ENCODE measurements at regions not wholly inside any gene's neighbourhood (a gene's known extent, or its start where the extent isn't known, plus 50 kb on each side); places are given as distances from the start of the nearest gene placed in this dataset.

GRCh38 chr11:103624708-103625623, 411.5 kb upstream of the DDI1 start:
- TF ChIP-seq ASH2L (IDR thresholded peaks at IDR 0.05; ENCODE audit: insufficient read length, low read depth, low read length): no peak
- no peak for TF ChIP-seq ZNF737 (CRISPR knock-in tag; IDR thresholded peaks at IDR 0.05; ENCODE audit: borderline replicate concordance)
- TF ChIP-seq ZBTB21 (CRISPR knock-in tag; IDR thresholded peaks at IDR 0.05): no peak
- no peak for TF ChIP-seq ZNF619 (CRISPR knock-in tag; IDR thresholded peaks at IDR 0.05)
- no peak for TF ChIP-seq FOSL2 (CRISPR knock-in tag; IDR thresholded peaks at IDR 0.05)
- no peak for TF ChIP-seq PTBP1 (IDR thresholded peaks at IDR 0.05; ENCODE audit: low read depth, low read length, poor library complexity, severe bottlenecking)
- TF ChIP-seq FOXJ3 (CRISPR knock-in tag; IDR thresholded peaks at IDR 0.05; ENCODE audit: borderline replicate concordance): no peak
- no peak for TF ChIP-seq WIZ (CRISPR knock-in tag; IDR thresholded peaks at IDR 0.05)
- TF ChIP-seq ZNF225 (CRISPR knock-in tag; IDR thresholded peaks at IDR 0.05): no peak
- no peak for TF ChIP-seq NRL (CRISPR knock-in tag; IDR thresholded peaks at IDR 0.05; ENCODE audit: borderline replicate concordance)
- no peak for TF ChIP-seq ZNF337 (CRISPR knock-in tag; IDR thresholded peaks at IDR 0.05; ENCODE audit: borderline replicate concordance, low read depth)
- H3K4me3 ChIP-seq (replicated peaks in 1 of 3; ENCODE audit: insufficient read depth in 1 of 3, low read depth in 2 of 3, low read length in 3 of 3): no peak overlapping the region
- no peaks in the 10 kb centered on the region for H3K27me3 ChIP-seq (ENCODE audit: control insufficient read depth in 1 of 2, insufficient read depth in 2 of 2, low read length in 2 of 2)
- no peaks in the 10 kb centered on the region for H4K20me1 ChIP-seq (ENCODE audit: insufficient read depth, low read length)
- CTCF ChIA-PET (ENCODE audit: low intra/inter-chr PET ratio, low total read pairs): no interaction called here
- in situ Hi-C loops (cut with HindIII; ENCODE audit: extremely low pct_ligation_motif_present, low pct_unique_long_range_greater_than_20kb) (no loop called here), intact Hi-C loops (cut with micrococcal nuclease; ENCODE audit: unreplicated experiment) (no loop called here)
- no TSS peak for BruUV-seq (replicated peaks)
- no peak for DNase-seq (ENCODE audit: low spot score)
- no peak overlapping the region for H3K27ac ChIP-seq (ENCODE audit: extremely low read length, insufficient read depth, low read length)
- no peaks in the 10 kb centered on the region for H3K36me3 ChIP-seq (replicated peaks in 1 of 2; ENCODE audit: control insufficient read depth in 1 of 2, insufficient read depth in 2 of 2, low read length in 2 of 2)
- no peaks in the 10 kb centered on the region for H3K4me1 ChIP-seq (ENCODE audit: insufficient read depth, low read length)
- no peak for ATAC-seq
- 26% methylated on average over 5 of the region's 5 CpGs for WGBS (ENCODE audit: low lambda C conversion rate)
- no peak overlapping the region for H2AFZ ChIP-seq (ENCODE audit: low read length)
- POLR2A ChIA-PET: no interaction called here
- no peaks in the 10 kb centered on the region for H3K9me3 ChIP-seq (ENCODE audit: low read length)
- no peaks in the 10 kb centered on the region for H3K79me2 ChIP-seq (ENCODE audit: insufficient read depth, low read length)
- H3K4me2 ChIP-seq (ENCODE audit: low read depth, low read length): no peak overlapping the region
- H3K9ac ChIP-seq (ENCODE audit: insufficient read depth, low read depth, low read length): no peak overlapping the region
- FAIRE-seq: no peak

Data from HepG2 (cell line).